Limb (tissue), 2 donors: ENCODE measurements at regions not wholly inside any gene's neighbourhood (a gene's known extent, or its start where the extent isn't known, plus 50 kb on each side); places are given as distances from the start of the nearest gene placed in this dataset.

Experiments
- DNase-seq, 2 donors: peaks; one replicate each; pipeline ENCODE4 v3.0.0-alpha.2; 2016; ENCODE audit errors: extremely low spot score in 2 of 2

DNA sequence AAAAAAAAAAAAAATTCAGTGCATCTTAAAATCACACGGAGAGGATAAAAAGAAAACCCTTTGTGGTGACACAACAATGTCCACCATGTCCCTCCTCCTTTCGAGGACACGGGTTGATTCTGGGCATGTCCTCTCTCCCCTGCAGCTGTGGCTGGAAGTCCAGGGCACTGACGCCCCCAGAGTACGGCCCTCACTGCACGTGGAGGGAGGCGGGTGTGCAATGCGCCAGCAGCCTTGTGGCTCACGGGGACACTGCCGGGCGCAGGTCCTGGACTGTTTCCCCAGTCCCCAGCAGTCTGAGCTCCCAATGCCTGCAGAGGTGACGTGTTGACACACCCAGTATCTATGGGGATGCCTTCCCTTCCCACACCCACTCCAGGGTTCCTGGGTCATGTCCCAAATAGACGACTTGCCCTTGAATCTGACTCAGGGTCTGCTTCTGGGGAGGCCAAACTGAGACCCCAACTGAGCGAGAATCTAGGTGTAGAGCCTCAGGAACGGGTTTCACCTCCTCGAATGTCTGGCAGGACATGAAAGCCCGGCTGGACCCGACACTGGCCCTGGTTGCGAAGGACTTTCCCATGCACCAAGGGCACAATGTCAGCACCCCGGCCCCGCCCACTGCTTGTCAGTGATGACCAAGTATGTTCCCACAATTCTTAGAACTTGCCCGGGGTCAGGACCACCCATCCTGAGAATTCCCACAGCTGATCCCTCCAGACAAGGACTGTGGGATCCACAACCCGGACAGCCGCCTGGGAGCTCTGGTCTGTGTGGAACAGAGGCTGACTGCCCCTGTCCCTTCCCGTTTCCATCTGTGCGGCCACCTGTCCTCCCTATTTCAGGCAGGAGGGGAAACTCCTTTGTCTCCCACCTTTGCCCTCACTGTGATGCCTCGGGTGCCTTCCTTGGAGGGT lies 425.1 kb upstream of the SULF2 start:
- DNase-seq: no peak

DNA sequence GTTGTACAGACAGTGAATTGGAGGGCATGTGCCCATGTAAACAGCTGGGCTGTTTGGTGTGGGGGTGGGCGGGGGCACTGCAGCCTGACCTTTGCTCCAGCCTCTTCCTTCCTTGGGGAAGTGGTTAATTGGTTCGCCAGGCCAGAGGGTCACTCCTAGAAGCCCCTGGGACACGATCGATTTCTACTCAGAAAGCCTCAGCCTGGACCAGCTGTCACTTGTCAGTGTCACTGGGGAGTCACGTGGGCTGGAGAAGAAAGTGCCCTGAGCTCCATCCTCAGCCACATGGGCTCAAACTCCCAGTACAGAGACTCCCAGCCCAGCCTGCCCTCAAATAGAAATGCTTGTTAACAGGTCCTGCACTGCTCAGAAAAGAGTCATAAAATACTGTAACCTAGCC lies 423.8 kb upstream of the SULF2 start:
- no peak for DNase-seq

DNA sequence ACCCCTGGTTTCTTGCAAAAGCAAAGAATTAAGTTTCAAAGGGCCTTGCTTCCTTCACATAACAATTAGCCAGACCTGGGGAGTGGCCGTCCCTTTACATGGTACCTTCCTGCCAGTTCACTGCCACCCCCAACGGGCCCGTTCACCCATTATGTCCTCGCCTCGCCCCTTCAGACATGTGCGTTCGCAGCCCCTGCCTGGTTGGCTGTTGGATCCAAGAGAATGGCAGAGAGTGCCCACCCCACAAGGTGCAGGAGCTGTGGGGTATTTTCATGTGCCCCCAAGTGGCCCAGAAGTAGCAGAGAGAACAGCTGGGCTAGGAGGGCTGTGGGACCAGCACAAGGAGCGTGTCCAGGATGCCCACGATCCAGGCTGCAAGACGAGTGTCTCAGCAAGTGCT lies 422.9 kb upstream of the SULF2 start:
- no peak for DNase-seq

DNA sequence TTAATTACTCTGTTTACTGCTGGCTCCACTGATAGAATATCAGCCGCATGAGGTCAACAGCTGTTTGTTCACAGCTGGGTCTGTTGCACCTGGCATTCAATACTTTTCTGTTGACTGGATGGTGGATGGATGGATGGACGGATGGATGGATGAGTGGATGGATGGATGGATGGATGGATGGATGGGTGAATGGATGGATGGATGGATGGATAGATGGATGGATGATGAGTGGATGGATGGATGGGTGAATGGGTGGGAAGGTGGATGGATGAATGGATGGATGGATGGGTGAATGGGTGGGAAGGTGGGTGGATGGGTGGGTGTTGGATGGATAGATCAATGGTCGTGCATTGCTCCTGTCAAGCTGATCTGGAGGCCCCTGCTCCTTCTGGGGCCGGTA lies 422.2 kb upstream of the SULF2 start:
- DNase-seq: no peak

DNA sequence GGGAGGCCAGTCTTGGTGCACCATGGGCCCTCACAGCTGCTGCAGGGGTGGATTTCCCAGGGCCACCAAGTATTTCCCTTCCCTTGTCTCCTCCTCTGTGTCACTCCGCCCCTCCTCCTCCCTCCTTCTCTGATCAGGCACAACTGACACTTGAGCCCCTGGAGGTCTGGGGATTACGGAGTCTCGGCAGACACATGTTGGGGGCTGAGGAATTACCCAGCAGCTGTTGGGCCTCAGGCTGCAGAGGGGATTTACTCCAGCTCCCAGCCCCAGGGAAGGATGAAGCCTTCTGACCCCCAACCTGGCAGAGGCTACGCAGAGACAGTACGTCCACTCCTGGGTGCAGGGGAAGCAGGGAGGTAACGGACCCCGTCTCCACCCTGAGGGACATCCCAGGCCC lies 420.5 kb upstream of the SULF2 start:
- DNase-seq: peak; percentile 18 to 62

DNA sequence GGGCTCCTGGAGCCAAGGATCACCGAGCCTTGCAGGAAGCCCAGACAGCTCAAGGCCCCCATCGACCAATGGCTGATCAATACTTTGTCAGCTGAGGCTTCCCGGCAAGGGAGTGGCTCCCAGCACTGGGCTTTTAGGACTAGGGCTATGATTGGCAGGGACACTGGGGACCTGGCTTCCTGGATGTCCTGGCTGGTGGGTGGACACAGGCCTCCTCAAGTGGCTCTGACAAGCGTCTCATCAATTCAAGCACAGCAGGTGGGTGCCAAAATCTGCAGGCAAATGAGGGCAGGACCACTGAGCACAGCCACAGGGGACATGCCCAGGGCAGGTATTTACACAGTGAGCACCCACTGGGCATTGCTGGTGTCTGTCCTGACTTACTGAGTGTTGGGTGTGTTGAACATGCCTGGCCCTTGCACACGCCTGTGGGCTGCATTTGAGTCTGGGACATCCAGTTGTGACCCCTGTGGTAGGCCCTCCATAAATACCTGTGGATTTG lies 420.1 kb upstream of the SULF2 start:
- DNase-seq: no peak

DNA sequence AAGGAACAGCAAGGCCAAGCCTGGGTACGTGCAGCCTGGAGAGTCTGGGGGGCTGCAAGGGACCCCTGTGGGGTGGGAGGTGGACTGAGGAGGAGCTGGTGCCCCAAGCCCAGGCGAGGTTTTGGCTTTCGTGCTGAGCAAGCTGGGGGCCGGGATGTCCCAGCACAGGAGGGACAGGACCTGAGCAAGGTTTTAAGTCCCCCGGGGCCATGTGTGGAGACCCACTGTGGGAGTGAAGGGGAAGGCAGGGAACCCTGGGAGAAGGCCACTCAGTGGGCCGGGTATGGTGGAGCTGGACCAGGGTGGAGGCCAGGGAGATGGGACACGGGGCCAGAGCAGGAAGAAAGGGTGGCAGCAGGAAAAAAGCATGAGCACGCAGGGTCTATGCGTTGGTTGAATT lies 419.2 kb upstream of the SULF2 start:
- no peak for DNase-seq

DNA sequence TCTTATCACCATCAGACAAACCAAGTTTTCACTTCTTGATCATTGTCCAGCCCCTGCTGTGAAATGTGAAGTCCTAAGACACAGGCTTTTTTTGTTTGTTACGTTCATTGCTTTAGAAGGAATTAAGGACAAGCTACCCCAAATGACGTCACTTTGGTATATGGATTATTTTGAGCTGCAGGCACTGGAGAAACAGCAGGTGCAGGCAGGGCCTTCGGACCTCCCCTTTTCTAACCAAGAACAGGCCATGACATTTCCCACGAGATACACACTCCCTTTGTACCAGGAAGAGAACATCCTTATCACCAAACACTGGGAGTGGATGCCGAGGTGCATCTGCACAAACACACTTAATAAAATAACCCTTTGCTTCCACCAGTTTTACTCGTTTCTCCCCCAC lies 418.0 kb upstream of the SULF2 start:
- no peak for DNase-seq

DNA sequence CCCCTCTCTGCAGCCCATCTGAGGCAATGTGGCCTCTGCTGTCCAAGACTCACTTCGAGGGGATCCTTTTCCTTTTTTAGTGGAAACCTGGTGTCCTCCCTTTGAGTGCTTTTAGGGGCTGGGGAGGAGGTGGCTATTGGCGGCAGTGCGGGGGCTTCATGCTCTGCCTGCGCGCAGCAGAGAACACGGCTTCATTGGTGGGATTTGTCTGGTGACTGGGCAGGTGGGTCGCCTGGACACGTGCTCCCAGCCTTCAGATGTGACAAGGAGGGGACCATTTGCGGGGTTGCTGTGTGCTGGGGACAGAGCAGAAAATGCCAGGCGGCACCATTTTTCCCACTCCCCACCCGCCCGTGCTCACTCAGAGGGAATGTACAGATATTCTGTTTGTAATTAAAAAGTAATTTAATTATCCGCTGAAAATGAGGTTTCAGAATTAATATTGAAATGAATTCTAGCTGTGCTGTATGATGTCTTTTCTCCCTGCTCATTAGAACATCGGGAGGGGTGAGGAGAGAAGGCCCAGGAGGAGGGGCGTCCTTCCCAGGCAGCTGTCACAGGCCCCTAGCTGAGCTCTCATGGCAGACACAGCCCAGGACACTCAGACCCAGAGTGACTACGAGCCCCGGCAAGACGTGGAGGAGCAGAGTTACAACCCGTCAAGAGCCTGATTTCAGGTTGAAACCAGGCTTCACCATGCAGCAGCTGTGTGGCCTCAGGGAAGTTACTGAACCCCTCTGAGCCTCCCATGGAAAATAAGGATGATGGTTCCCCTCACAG lies 417.2 kb upstream of the SULF2 start:
- DNase-seq: no peak

DNA sequence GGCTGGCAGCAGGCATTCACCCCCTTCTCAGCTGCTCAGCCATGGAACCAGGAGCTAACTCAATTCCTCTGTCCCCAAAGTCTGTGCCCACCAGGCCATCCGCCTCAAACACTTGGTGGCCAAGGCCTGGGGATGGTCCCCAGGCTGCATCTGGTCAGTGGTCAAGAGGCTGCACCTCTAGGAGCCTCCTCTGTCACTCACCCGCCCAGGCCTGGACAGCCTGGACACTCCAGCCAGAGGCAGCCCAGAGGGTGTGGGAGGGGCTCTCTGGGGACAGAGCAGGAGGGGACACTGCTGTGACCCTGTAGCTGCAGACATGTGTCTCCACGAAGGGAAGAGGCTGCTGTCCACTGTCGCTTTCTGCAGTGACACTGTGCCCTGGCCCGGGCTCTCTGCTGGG lies 416.6 kb upstream of the SULF2 start:
- no peak for DNase-seq

DNA sequence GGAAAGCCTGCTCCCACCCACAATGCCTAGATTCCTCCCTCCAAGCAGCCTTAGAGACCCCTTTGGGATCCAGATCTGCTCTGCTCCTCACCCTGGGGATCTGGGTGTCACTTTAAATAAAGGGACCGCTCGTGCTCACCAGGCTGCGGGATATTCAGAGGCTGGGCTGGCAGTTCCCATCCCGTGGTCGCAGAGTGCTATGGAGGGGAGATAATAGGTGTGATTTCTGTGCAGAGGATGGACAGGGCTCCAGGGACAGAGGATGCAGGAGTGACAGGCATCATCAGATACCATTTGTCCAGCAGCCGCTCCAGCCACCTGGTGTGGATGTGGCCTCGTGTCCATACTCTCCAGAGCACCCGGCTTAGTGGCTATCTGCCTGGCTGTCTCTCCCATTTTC lies 415.9 kb upstream of the SULF2 start:
- no peak for DNase-seq

DNA sequence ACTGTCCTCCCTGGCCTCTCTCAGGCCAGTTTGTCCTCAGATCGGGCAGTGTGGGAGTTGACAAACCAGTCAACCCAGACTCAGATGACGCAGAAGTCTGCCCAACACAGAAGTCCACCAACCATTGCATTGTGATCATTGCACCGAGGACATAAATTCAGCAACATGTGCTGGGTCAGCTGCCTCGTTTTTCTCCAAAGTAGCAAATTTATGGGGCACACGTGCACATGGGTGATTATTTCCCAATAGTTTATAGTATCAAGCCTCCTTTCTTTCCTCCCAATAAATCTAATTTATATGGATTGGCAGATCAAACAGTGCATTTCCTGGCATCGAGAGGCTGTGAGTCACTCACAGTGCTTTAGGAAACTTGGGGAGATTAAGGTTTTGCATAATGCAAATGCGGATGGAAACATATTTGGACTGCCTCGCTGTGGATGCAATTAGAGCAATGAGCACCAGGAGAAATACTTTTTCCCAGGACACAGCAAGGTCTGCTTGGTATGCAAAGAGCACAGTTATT lies 413.7 kb upstream of the SULF2 start:
- DNase-seq: peak in 1 of 2 donors; percentile 40

DNA sequence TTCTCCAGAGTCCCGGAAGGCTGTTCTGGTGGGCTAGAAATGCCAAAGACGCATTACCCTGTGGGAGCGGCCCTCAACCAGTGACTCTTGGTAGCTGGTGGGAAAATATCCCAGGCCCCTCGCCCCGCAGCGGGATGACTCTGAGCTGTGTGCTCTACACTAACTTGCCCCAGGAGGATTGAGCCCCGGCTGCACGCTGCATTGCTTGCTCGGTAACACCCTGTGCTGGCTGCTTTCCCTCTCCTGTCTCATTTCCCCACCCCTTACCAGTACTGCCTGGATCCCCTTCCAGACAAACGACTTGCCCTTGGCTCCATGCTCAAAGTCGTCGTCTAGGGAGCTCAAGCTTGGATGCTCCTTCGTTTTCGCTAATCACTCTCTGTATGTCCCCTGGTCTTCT lies 411.8 kb upstream of the SULF2 start:
- no peak for DNase-seq

DNA sequence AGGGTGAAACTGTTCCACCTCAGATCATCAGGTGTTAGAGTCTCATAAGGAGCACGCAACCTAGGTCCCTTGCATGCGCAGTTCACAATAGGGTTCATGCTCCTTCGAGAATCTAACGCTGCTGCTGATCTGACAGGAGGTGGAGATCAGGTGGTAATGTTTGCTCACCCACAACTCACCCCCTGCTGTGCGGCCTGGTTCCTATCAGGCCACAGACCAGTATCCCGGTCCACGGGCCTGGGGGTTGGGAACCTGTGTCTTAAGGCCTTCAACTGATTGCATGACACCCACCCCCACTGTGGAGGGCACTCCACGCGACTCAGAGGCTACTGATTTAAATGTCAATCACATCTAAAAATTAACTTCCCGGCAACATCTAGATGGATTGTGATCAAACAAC lies 411.2 kb upstream of the SULF2 start:
- no peak for DNase-seq

DNA sequence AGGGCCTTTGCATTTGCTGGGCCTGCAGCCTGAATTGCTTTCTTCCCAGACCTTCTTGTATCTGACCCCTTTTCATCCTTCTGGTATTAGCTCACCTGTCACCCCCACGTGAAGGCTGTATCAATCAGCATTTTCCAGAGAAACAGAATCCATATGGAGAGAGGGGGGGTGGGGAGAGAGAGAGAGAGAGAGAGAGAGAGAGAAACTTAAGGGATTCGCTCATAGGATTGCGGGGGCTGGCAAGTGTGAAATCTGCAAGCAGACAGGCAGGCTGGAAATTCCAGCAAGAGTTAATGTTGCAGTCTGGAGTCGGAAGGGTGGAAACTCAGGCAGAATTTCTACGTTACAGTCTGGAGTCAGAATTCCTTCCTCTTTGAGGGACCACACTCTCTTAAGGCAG lies 410.7 kb upstream of the SULF2 start:
- no peak for DNase-seq

DNA sequence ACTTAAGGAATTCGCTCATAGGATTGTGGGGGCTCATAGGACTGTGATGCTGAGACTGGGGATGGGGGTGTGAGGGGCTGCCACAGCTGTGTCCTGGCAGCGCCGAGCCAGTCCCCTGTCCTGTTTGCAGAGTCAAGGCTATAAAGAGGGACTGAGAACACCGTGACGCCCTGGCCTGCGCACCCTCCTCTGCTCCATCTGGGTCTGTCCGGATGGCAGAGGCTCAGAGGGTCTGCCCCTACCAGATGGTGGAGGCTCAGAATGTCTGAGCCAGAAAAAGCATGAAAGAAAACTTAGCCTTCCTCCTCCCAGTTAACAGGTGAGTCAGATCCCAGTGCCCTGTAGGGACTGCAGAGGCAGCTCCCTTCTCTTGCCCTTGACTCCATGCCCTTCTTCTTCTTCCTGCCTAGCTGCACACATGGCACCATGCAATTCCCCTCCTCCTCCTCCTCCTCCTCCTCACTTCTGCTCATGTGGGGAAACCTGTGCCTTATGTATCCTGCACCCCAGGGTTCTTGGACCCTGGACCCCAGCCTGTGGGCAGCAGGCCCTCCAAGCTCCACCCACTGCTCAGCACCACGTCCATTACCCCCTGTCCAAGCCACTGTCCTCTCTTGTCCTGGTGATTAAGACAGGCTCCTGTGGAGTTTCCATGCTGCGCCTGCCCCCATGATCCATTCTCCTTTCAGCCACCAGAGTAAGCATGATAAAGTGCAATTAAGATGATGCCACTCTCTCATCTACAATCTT lies 410.0 kb upstream of the SULF2 start:
- no peak for DNase-seq

DNA sequence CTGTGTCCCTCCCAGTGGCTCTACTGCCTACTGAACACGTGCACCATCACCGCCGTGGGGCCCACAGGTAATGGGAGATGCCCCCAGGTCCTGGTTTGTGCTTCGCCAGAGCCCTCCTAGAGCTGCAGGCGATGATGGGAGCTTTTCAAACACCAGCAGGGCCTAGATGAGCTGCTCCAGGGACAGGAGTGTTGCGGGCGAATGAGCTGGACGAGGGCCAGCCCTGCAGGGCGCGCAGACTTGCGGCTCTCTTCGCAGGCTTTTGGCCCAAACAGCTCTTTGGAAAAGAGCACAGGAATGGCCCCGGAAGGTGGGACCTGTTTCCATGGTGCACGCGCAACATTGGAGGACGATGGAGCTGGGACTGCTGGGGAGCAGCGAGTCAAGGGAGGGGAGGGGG lies 409.3 kb upstream of the SULF2 start:
- DNase-seq: peak in 1 of 2 donors; percentile 67

DNA sequence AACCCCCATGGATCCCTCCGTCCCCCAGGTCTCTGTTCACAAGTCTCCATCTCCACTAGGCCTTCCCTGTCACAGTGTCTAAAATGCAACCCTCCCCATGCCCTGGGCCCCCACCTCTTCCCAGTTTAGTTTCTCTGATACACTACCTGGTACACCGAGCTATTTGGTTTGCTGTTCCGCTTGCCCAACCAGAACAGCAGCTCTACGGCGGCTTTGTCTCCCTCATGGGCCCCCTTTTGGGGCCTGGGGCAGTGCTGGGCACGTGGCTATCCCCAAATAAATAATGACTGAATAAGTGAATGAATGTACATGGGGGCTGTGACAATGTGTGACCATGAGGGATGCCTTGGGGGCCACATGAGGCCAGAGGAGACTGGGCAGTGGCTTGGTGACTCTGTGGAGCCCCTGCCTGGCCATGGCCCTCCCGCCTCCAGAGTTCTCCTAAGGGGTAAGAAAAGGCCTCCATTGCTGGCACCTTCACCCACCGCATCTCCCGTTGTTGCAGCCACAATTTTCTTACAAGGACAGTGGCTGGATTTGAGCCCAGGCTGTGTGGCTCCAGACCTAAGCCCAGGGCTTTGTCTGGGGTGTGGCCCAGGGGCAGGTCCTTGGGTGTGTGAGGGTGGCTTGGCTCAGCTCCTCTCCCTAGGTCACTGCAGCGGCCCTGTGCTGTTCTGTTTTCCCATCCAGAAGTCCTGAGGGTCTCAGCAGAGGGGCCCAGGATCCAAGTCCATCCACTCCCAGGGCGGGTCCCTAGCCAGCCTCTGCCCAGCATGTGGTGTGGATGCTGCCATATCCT lies 408.5 kb upstream of the SULF2 start:
- DNase-seq: no peak

DNA sequence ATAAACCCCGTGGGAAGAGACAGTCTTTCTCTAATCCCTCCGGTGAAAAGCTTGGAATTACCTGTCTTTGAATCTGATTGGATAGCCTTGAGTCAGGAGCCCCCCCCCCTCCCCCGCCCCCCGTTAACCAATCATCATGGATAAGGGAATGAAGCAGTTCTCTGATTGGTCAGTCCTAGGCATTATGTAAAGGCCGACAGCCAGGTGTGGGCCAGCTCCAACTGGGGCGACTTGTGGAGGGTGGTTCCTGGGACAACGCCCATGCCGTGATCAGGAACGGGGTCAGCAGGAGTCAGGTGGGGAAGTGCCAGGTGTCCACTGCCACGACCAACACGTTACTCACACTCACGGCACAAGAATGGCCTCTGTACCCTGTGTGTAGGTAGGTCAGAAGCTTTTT lies 406.8 kb upstream of the SULF2 start:
- DNase-seq: no peak

DNA sequence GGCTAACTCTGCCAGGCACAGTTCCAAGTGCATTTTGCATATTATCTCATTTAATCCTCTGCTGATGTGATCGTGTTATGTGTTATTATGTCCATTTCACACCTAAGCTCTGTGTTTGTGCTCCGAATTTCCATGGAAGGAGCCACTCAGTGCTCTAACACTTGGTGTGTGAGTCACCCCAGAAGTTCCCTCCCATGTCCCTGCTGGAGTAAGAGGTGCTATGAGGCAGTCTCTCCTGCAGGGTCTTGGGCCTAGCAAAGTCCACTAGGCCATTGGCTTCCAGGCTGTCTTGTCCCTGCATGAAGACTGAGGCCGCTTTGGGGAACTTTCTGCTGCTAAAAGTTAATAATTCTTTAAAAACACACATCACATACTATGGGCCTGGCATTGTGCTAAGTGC lies 405.9 kb upstream of the SULF2 start:
- DNase-seq: no peak

DNA sequence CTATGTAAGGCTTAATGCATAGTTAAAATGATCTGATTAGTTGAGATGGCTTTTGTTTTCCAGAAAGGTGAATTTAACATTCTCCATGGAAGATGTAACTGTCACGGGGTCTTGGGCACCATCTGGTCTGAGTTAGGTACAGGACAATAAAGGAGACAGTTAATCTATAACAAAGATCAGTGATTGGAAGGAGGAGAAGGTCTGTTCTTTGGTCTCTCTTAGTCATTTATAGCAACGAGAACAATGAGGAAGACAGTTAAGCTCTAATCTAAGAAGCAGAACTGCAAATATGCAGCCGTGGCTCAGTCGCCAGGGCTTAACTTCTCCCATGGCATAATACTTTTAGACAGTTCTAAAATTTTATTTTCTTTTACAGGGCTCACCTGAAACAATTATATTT lies 405.5 kb upstream of the SULF2 start:
- no peak for DNase-seq
